ENCODE measurements at regions not wholly inside any gene's neighbourhood (a gene's known extent, or its start where the extent isn't known, plus 50 kb on each side); places are given as distances from the start of the nearest gene placed in this dataset.

DNA sequence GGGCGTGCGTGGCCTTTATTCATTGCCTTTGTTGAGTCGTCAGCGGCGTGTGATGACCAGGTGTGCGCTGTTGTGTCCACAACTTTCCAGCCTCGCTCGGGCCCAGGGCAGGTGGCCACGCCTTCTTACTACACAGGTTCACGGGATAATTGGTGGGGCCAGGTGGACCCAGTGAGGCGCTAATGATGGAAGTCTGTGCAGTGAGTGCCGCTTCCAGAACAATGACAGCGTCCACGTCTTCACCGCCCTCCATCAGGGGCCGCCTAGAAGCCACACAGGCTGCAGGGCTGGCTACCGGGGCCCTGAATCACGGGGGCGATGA, 1197.3 kb downstream of the BRD1 start:
- no peak overlapping the region for H3K27ac Mint-ChIP-seq

DNA sequence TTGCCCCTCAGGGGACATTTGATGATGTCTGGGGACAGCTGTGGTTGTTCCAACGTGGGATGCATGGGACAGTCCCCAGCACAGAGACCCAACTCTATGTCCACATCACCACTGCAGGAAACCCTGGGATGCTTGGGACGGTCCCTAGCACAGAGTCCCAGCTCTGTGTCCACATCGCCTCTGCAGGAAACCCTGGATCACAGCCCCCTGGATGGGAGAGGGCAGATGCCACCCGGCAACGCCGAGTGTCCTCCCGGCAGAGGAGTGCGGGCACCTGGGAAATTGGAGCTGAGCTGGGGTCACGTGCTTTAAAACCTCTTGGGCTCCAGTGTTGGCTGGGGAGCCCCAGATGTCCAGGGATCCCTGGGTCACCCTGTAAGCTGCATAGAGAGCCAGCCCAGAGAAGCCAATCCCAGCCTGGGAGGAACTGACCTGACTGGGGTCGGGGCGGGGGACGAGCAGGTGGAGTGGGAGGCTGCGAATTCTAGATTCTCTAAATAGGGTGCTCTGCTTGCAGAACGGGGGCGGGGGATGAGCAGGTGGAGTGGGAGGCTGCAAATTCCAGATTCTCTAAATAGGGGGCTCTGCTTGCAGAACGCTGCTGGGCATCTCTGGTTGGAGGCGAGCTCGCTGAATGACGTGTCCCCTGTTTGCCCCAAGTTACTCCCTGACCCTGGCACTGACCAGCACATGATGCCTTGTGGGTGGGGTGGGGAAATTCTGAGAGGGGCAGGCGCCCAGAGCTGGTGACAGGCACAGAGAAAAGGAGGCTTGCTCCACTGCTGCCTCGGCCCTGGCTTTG, 1197.8 kb downstream of the BRD1 start:
- peaks cover 29% of the 10 kb centered on the region for H3K4me1 Mint-ChIP-seq
- H3K4me3 Mint-ChIP-seq = no peak overlapping the region
- no peak overlapping the region for H3K27ac Mint-ChIP-seq
- TF ChIP-seq, protein P1, sequence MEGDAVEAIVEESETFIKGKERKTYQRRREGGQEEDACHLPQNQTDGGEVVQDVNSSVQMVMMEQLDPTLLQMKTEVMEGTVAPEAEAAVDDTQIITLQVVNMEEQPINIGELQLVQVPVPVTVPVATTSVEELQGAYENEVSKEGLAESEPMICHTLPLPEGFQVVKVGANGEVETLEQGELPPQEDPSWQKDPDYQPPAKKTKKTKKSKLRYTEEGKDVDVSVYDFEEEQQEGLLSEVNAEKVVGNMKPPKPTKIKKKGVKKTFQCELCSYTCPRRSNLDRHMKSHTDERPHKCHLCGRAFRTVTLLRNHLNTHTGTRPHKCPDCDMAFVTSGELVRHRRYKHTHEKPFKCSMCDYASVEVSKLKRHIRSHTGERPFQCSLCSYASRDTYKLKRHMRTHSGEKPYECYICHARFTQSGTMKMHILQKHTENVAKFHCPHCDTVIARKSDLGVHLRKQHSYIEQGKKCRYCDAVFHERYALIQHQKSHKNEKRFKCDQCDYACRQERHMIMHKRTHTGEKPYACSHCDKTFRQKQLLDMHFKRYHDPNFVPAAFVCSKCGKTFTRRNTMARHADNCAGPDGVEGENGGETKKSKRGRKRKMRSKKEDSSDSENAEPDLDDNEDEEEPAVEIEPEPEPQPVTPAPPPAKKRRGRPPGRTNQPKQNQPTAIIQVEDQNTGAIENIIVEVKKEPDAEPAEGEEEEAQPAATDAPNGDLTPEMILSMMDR (IDR thresholded peaks at IDR 0.05; ENCODE audit: unreplicated experiment in 3 of 3) = no peak
- H3K27me3 Mint-ChIP-seq (ENCODE audit: low read depth) = peaks cover 22% of the 10 kb centered on the region
- no peaks in the 10 kb centered on the region for H3K9me3 Mint-ChIP-seq
- no peaks in the 10 kb centered on the region for H3K36me3 Mint-ChIP-seq (ENCODE audit: low read depth)

More for the DNA sequence above, 1197.3 kb downstream of the BRD1 start:
- no peaks in the 10 kb centered on the region for H3K36me3 Mint-ChIP-seq (ENCODE audit: low read depth)
- H3K4me1 Mint-ChIP-seq = peaks cover 26% of the 10 kb centered on the region
- H3K4me3 Mint-ChIP-seq = no peak overlapping the region
- TF ChIP-seq, protein P1 (IDR thresholded peaks at IDR 0.05; ENCODE audit: unreplicated experiment in 3 of 3) = no peak
- no peaks in the 10 kb centered on the region for H3K9me3 Mint-ChIP-seq
- H3K27me3 Mint-ChIP-seq (ENCODE audit: low read depth) = peaks cover 22% of the 10 kb centered on the region

DNA sequence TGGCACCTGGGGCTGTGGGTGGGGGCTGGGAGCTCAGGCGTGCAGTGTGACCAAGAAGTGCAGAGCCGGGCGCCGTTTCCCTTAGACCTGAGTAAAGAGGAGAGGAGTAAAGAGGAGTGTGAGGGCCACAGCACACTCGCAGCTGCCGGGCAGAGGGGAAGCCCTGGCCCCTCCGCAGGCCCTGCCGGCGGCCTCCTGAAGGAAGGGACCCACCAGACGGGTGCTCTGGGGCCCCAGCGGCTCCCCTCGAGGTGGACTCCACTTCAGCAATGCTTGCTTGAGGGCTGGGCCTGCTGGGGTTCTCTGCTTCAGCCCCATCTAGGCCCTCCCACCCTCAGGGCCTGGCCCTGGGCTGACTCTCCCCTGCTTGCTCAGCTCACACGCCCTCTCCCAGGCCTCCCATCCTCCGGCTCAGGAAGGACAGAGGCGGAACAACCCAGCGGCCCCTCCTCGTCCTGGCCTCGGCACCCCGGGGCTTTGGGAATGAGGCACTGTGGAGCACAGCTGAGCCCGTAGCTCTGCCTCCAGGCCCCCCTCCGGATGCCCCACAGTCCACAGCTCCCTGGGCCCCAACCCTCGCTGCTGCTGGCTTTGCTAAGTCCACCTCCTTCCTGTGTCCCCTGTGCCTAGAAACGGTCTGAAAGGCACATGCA, 1198.7 kb downstream of the BRD1 start:
- Mint-ChIP-seq H3K4me3 (no peak overlapping the region), H3K9me3 (no peaks in the 10 kb centered on the region), H3K27ac (no peak overlapping the region), H3K27me3 (ENCODE audit: low read depth) (peaks cover 22% of the 10 kb centered on the region), H3K36me3 (ENCODE audit: low read depth) (no peaks in the 10 kb centered on the region), H3K4me1 (peaks cover 29% of the 10 kb centered on the region)
- TF ChIP-seq, protein P1 (IDR thresholded peaks at IDR 0.05; ENCODE audit: unreplicated experiment in 3 of 3) = no peak

DNA sequence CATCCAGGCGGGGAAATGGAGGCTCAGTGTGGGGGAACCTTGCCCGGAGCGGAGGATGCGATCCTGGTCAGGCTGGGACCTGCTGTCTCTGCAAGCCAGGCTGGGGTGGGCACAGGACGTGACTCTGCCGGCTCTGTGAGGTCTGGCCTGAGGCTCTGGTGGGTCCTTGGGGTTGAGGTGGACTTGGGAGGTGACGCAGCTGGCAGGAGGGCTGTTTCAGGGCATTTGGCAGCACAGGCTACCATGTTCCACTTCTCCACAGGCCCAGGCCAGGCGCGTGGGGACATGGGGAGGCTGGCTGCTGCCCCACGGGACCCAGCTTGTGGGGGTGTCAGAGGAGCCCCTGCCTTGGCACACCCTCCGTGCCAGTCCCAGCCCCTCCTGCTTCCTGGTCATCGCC, 1199.7 kb downstream of the BRD1 start:
- TF ChIP-seq, protein P1 (IDR thresholded peaks at IDR 0.05; ENCODE audit: unreplicated experiment in 3 of 3) = no peak
- H3K27me3 Mint-ChIP-seq (ENCODE audit: low read depth) = peaks cover 20% of the 10 kb centered on the region
- H3K4me3 Mint-ChIP-seq = no peak overlapping the region
- H3K36me3 Mint-ChIP-seq (ENCODE audit: low read depth) = no peaks in the 10 kb centered on the region
- no peaks in the 10 kb centered on the region for H3K9me3 Mint-ChIP-seq
- H3K4me1 Mint-ChIP-seq = peaks cover 29% of the 10 kb centered on the region
- H3K27ac Mint-ChIP-seq = no peak overlapping the region

DNA sequence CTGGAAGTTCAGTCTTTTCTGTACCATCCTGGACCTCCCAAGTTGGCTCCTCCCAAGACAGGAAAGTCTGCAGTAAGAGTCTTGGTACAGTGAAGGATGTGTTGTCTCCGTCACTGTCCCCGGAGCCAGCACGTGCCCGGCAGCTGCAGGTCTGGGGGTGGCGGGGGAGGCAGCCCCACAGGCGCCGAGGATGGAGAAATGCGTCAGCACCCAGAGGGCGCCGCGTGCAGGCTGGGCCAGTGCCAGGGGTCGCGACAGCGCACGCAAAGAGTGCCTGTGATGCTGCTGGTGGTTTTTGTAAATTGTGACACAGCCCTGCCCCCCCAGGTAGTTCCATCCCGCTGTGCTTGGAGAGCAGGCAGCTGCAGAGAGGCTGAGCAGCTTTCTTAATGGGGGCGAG, 1200.5 kb downstream of the BRD1 start:
- H3K9me3 Mint-ChIP-seq = no peaks in the 10 kb centered on the region
- TF ChIP-seq, protein P1 (IDR thresholded peaks at IDR 0.05; ENCODE audit: unreplicated experiment in 3 of 3) = no peak
- H3K4me3 Mint-ChIP-seq = no peak overlapping the region
- H3K27ac Mint-ChIP-seq = no peak overlapping the region
- H3K27me3 Mint-ChIP-seq (ENCODE audit: low read depth) = peaks cover 20% of the 10 kb centered on the region
- H3K4me1 Mint-ChIP-seq = peaks cover 29% of the 10 kb centered on the region
- no peaks in the 10 kb centered on the region for H3K36me3 Mint-ChIP-seq (ENCODE audit: low read depth)

DNA sequence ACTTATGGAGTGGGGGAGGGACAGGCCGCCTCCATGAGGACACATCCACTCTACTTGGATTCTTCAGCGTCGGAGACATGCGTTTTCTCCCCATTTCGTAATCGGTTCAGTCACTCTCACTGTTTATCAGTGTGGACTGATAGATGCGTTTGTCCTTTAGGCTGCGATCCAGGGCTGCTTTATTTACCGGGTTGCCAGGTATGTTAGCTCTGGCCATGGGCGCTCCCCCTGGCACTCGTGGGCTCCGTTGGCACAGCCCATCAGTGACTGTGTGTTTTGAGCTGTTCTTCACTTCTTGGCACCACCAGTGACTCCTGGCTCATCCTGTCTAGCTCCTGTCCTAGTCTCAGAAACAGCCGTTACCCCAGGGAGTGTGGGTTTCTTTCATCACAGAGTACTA, 1203.3 kb downstream of the BRD1 start:
- Mint-ChIP-seq H3K4me1 (peaks cover 23% of the 10 kb centered on the region), H3K27me3 (ENCODE audit: low read depth) (peaks cover 31% of the 10 kb centered on the region), H3K9me3 (no peaks in the 10 kb centered on the region), H3K27ac (no peak overlapping the region), H3K4me3 (no peak overlapping the region), H3K36me3 (ENCODE audit: low read depth) (no peaks in the 10 kb centered on the region)
- TF ChIP-seq, protein P1 (IDR thresholded peaks at IDR 0.05; ENCODE audit: unreplicated experiment in 3 of 3) = no peak

All from nephron (organoid).